ENCODE measurements at regions not wholly inside any gene's neighbourhood (a gene's known extent, or its start where the extent isn't known, plus 50 kb on each side); places are given as distances from the start of the nearest gene placed in this dataset.

GRCh38 chr10:56135828-56136227 lies 225.2 kb downstream of the ZWINT start (continued):
- no peak for TF ChIP-seq E2F6 (IDR thresholded peaks at IDR 0.05)

All from H1 (cell line).